DOHH2 (cell line): ENCODE measurements at regions not wholly inside any gene's neighbourhood (a gene's known extent, or its start where the extent isn't known, plus 50 kb on each side); places are given as distances from the start of the nearest gene placed in this dataset.
"Not testable (repeated sequence)": the region's sequence is repeated elsewhere in the genome, so short reads cannot be mapped to it uniquely, and the experiment has no call there.

Experiments
- CTCF ChIP-seq: fragments of 200-600 bp; sonication (generic); IDR thresholded peaks from one replicate; pipeline ENCODE4 v1.5.1; 2014; ENCODE audit warnings: antibody characterized with exemption, mild to moderate bottlenecking, low read depth, low read length; ENCODE audit not compliant: poor library complexity, severe bottlenecking
- EZH2phosphoT487 ChIP-seq: fragments of 200-600 bp; sonication (generic); IDR thresholded peaks from 2 replicates; pipeline ENCODE4 v1.6.1; 2017; ENCODE audit warnings: borderline replicate concordance, mild to moderate bottlenecking, antibody characterized with exemption, low read length, moderate library complexity, mixed read lengths

GRCh38 chr5:152741126-152741525 is 336.0 kb upstream of the NMUR2 start:
- TF ChIP-seq CTCF, EZH2phosphoT487: not testable (repeated sequence)
